GM12878 (cell line): ENCODE measurements at regions not wholly inside any gene's neighbourhood (a gene's known extent, or its start where the extent isn't known, plus 50 kb on each side); places are given as distances from the start of the nearest gene placed in this dataset.

ENCODE experiments used
- PKNOX1 ChIP-seq: fragments of 450-650 bp; IDR thresholded peaks from 2 replicates; pipeline ENCODE4 v1.6.1; 2016; ENCODE audit warnings: mild to moderate bottlenecking
- SMC3 ChIP-seq: IDR thresholded peaks from 2 replicates; pipeline ENCODE4 v1.6.1; 2011; ENCODE audit warnings: low read length, improper control_type of control experiment, borderline replicate concordance
- TARDBP ChIP-seq: IDR thresholded peaks from 2 replicates; pipeline ENCODE4 v1.6.1; 2016; ENCODE audit warnings: borderline replicate concordance
- TCF7 ChIP-seq: IDR thresholded peaks from 2 replicates; pipeline ENCODE4 v1.6.1; 2014; ENCODE audit warnings: antibody characterized with exemption, borderline replicate concordance

GRCh38 chr14:101361451-101362433 is 199.6 kb upstream of the DIO3 start:
- TF ChIP-seq TARDBP (no peak), TCF7 (no peak), SMC3 (no peak), PKNOX1 (no peak)
